Fibroblast of lung (primary cell): ENCODE measurements at regions not wholly inside any gene's neighbourhood (a gene's known extent, or its start where the extent isn't known, plus 50 kb on each side); places are given as distances from the start of the nearest gene placed in this dataset.

Experiments used
- CTCF ChIP-seq, 2 donors: IDR thresholded peaks in 1 of 2; conservative IDR thresholded peaks in 1 of 2; 1 replicate in 1 of 2; 2 replicates in 1 of 2; pipeline ENCODE4 v1.5.1; 2011 to 2012; ENCODE audit warnings: low read length in 2 of 2, control low read depth in 1 of 2, inconsistent platforms in 1 of 2, low read depth in 1 of 2, mild to moderate bottlenecking in 1 of 2
- EZH2 ChIP-seq: IDR thresholded peaks from 2 replicates; pipeline ENCODE4 v1.5.1; 2012; ENCODE audit warnings: low read length, control low read depth, mild to moderate bottlenecking; ENCODE audit errors: missing control alignments

- TF ChIP-seq CTCF (conservative IDR thresholded peaks at IDR 0.05 in 1 of 2, IDR thresholded peaks at IDR 0.05 in 1 of 2; ENCODE audit: low read depth in 1 of 2, low read length in 2 of 2) (no peak), EZH2 (no peak)
Observed at GRCh38 chr10:111926286-111926685, 257.3 kb downstream of the GPAM start.
